H9 (cell line): ENCODE measurements at regions not wholly inside any gene's neighbourhood (a gene's known extent, or its start where the extent isn't known, plus 50 kb on each side); places are given as distances from the start of the nearest gene placed in this dataset.

ENCODE experiments used
- DNase-seq: peaks from one replicate; pipeline ENCODE4 v3.0.0-alpha.2; 2017
- H2AFZ ChIP-seq: one replicate; pipeline ENCODE4 v1.6.1; 2013; ENCODE audit warnings: mild to moderate bottlenecking, low read length, control low read depth, moderate library complexity
- H2AK5ac ChIP-seq: 2 replicates; pipeline ENCODE4 v1.6.1; 2013; ENCODE audit warnings: low read length, control low read depth, mixed read lengths; ENCODE audit not compliant: insufficient read length
- H2BK120ac ChIP-seq: one replicate; pipeline ENCODE4 v1.6.1; 2013; ENCODE audit warnings: low read depth, mild to moderate bottlenecking, low read length, control low read depth, inconsistent platforms; ENCODE audit not compliant: poor library complexity, severe bottlenecking
- H2BK12ac ChIP-seq: 2 replicates; pipeline ENCODE4 v1.6.1; 2013; ENCODE audit warnings: low read length, control low read depth, mixed read lengths, low read depth; ENCODE audit not compliant: insufficient read length
- H2BK15ac ChIP-seq: 2 replicates; pipeline ENCODE4 v1.6.1; 2013; ENCODE audit warnings: low read depth, low read length, control low read depth
- H2BK20ac ChIP-seq: one replicate; pipeline ENCODE4 v1.6.1; 2013; ENCODE audit warnings: low read depth, mild to moderate bottlenecking, low read length, control low read depth, inconsistent platforms; ENCODE audit not compliant: poor library complexity, severe bottlenecking
- H2BK5ac ChIP-seq: 2 replicates; pipeline ENCODE4 v1.6.1; 2013; ENCODE audit warnings: low read length, control low read depth, mixed read lengths; ENCODE audit not compliant: insufficient read length
- H3K14ac ChIP-seq: 2 replicates; pipeline ENCODE4 v1.6.1; 2013; ENCODE audit warnings: low read length, control low read depth; ENCODE audit not compliant: insufficient read depth
- H3K18ac ChIP-seq: 2 replicates; pipeline ENCODE4 v1.6.1; 2013; ENCODE audit warnings: low read depth, mild to moderate bottlenecking, mixed read lengths, low read length, control low read depth; ENCODE audit not compliant: insufficient read length
- H3K23ac ChIP-seq: 2 replicates; pipeline ENCODE4 v1.6.1; 2013; ENCODE audit warnings: low read length, control low read depth, mixed read lengths, low read depth; ENCODE audit not compliant: insufficient read length
- H3K23me2 ChIP-seq: 2 replicates; pipeline ENCODE4 v1.6.1; 2013; ENCODE audit warnings: low read depth, mild to moderate bottlenecking, mixed read lengths, low read length, control low read depth; ENCODE audit not compliant: insufficient read length, poor library complexity, severe bottlenecking
- H3K27ac ChIP-seq: 2 replicates; pipeline ENCODE4 v1.5.1; 2013; ENCODE audit warnings: low read length, control low read depth, mixed read lengths, low read depth; ENCODE audit not compliant: insufficient read length
- H3K27me3 ChIP-seq: 2 replicates; pipeline ENCODE4 v1.6.1; 2013; ENCODE audit warnings: low read length, control low read depth, inconsistent platforms; ENCODE audit not compliant: insufficient read depth
- H3K4ac ChIP-seq: 2 replicates; pipeline ENCODE4 v1.6.1; 2013; ENCODE audit warnings: low read depth, mild to moderate bottlenecking, control low read depth, inconsistent platforms, low read length, moderate library complexity
- H3K4me1 ChIP-seq: 2 replicates; pipeline ENCODE4 v1.6.1; 2013; ENCODE audit warnings: low read length, control low read depth, inconsistent platforms; ENCODE audit not compliant: insufficient read depth
- H3K4me2 ChIP-seq: 2 replicates; pipeline ENCODE4 v1.6.1; 2013; ENCODE audit warnings: low read length, control low read depth, mixed read lengths; ENCODE audit not compliant: insufficient read length, insufficient read depth
- H3K56ac ChIP-seq: 2 replicates; pipeline ENCODE4 v1.6.1; 2013; ENCODE audit warnings: low read depth, mild to moderate bottlenecking, mixed read lengths, low read length, control low read depth; ENCODE audit not compliant: insufficient read length
- H3K79me1 ChIP-seq: 2 replicates; pipeline ENCODE4 v1.6.1; 2013; ENCODE audit warnings: low read depth, mild to moderate bottlenecking, moderate library complexity, low read length, control low read depth, inconsistent platforms; ENCODE audit not compliant: insufficient read depth, poor library complexity, severe bottlenecking
- H3K79me2 ChIP-seq: 2 replicates; pipeline ENCODE4 v1.6.1; 2013; ENCODE audit warnings: low read length, control low read depth, inconsistent platforms; ENCODE audit not compliant: insufficient read depth
- H3K9ac ChIP-seq: 2 replicates; pipeline ENCODE4 v1.6.1; 2013; ENCODE audit warnings: low read length, control low read depth, mixed read lengths; ENCODE audit not compliant: insufficient read length; ENCODE audit errors: extremely low read depth
- H3K9me3 ChIP-seq: one replicate; pipeline ENCODE4 v1.6.1; 2013; ENCODE audit warnings: low read depth, low read length, inconsistent platforms; ENCODE audit not compliant: control insufficient read depth
- H3T11ph ChIP-seq: one replicate; pipeline ENCODE4 v1.6.1; 2013; ENCODE audit warnings: mild to moderate bottlenecking, low read length, control low read depth, inconsistent platforms
- H4K20me1 ChIP-seq: one replicate; pipeline ENCODE4 v1.6.1; 2013; ENCODE audit not compliant: control insufficient read depth, insufficient read length, insufficient read depth
- H4K5ac ChIP-seq: 2 replicates; pipeline ENCODE4 v1.6.1; 2013; ENCODE audit warnings: low read depth, mild to moderate bottlenecking, mixed read lengths, low read length, control low read depth; ENCODE audit not compliant: insufficient read length
- H4K8ac ChIP-seq: replicated peaks from 2 replicates; pipeline ENCODE4 v1.6.1; 2013; ENCODE audit warnings: low read length, control low read depth, mixed read lengths, low read depth; ENCODE audit not compliant: insufficient read length
- H4K91ac ChIP-seq: 2 replicates; pipeline ENCODE4 v1.6.1; 2013; ENCODE audit warnings: low read depth, mild to moderate bottlenecking, moderate library complexity, mixed read lengths, low read length, control low read depth; ENCODE audit not compliant: insufficient read length
- H3K27ac Mint-ChIP-seq, 3 experiments: 2 replicates in 2 of 3; 3 replicates in 1 of 3; pipeline ENCODE4 v1.8.0; 2020 to 2021; ENCODE audit warnings: mixed read lengths in 3 of 3, mild to moderate bottlenecking in 1 of 3, moderate library complexity in 1 of 3
- H3K27me3 Mint-ChIP-seq: 2 replicates; pipeline ENCODE4 v1.8.0; 2021; ENCODE audit warnings: low read depth, mild to moderate bottlenecking, moderate library complexity, mixed read lengths
- H3K36me3 Mint-ChIP-seq, 3 experiments: 2 replicates in 2 of 3; 3 replicates in 1 of 3; pipeline ENCODE4 v1.8.0; 2020 to 2021; ENCODE audit warnings: low read depth in 3 of 3, mixed read lengths in 3 of 3; ENCODE audit not compliant: insufficient read depth in 1 of 3
- H3K4me1 Mint-ChIP-seq, 2 experiments: 2 replicates each; pipeline ENCODE4 v1.8.0; 2020; ENCODE audit warnings: mixed read lengths in 2 of 2
- H3K4me3 Mint-ChIP-seq, 2 experiments: 2 replicates in 1 of 2; 3 replicates in 1 of 2; pipeline ENCODE4 v1.8.0; 2020 to 2021; ENCODE audit warnings: mild to moderate bottlenecking in 2 of 2, mixed read lengths in 2 of 2, moderate library complexity in 1 of 2
- H3K9me3 Mint-ChIP-seq, 2 experiments: 2 replicates in 1 of 2; 3 replicates in 1 of 2; pipeline ENCODE4 v1.8.0; 2020; ENCODE audit warnings: mild to moderate bottlenecking in 2 of 2, mixed read lengths in 2 of 2, moderate library complexity in 1 of 2
- WGBS: extraction: QIAGEN DNeasy Blood & Tissue Kit; methylation state at CpG from one replicate; pipeline ENCODE4 v1.1.7; 2013; ENCODE audit warnings: missing lambda C conversion rate, low lambda C conversion rate, mixed read lengths; ENCODE audit not compliant: insufficient read length; ENCODE audit errors: extremely low coverage; 5-methylcytosine and 5-hydroxymethylcytosine counted together
- TF ChIP-seq, protein P1 (sequence below): fragments of 200-600 bp; sonication (generic); conservative IDR thresholded peaks from 3 replicates; pipeline ENCODE4 v1.8.0; 2021; ENCODE audit warnings: antibody characterized with exemption, mild to moderate bottlenecking

DNA sequence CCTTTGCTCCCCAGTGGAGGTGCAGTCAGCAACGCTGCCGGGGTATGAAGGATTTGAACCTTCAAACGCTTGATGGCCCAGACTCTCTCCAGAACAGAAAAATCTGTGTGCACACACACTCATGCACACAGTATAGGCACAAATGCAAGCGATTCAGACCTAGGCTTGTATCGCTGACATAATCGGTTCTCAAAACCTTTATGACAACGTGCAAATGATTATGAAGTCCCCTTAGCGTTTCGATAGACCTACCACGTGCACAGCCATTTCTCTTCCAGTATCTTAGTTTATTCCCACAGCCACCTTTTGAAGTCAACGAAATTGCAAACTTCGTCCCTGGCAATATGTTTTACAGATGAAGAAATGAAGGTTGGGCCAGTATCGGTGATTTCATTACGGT is 138.9 kb upstream of the MYCN start:
- Histone ChIP-seq H4K20me1 (no peaks in the 10 kb centered on the region), H2AFZ (no peak overlapping the region), H3K4ac (no peak overlapping the region), H3K9me3 (no peaks in the 10 kb centered on the region), H4K91ac (no peak overlapping the region), H3K18ac (peak overlapping the region; percentile 15), H3K56ac (no peak overlapping the region), H3K4me2 (no peak overlapping the region), H3K79me1 (no peaks in the 10 kb centered on the region), H2AK5ac (no peak overlapping the region), H3K27me3 (no peaks in the 10 kb centered on the region), H4K5ac (no peak overlapping the region), H2BK5ac (no peak overlapping the region), H3K4me1 (no peaks in the 10 kb centered on the region), H2BK120ac (no peak overlapping the region), H3K79me2 (no peaks in the 10 kb centered on the region), H3K23ac (no peak overlapping the region), H3K14ac (no peak overlapping the region), H3K23me2 (no peaks in the 10 kb centered on the region), H3T11ph (no peak overlapping the region), H3K9ac (no peak overlapping the region), H2BK15ac (no peak overlapping the region), H4K8ac (no peak overlapping the region), H2BK12ac (no peak overlapping the region), H3K27ac (no peak overlapping the region), H2BK20ac (no peak overlapping the region)
- TF ChIP-seq, protein P1, sequence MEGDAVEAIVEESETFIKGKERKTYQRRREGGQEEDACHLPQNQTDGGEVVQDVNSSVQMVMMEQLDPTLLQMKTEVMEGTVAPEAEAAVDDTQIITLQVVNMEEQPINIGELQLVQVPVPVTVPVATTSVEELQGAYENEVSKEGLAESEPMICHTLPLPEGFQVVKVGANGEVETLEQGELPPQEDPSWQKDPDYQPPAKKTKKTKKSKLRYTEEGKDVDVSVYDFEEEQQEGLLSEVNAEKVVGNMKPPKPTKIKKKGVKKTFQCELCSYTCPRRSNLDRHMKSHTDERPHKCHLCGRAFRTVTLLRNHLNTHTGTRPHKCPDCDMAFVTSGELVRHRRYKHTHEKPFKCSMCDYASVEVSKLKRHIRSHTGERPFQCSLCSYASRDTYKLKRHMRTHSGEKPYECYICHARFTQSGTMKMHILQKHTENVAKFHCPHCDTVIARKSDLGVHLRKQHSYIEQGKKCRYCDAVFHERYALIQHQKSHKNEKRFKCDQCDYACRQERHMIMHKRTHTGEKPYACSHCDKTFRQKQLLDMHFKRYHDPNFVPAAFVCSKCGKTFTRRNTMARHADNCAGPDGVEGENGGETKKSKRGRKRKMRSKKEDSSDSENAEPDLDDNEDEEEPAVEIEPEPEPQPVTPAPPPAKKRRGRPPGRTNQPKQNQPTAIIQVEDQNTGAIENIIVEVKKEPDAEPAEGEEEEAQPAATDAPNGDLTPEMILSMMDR = no peak
- Mint-ChIP-seq H3K4me1 (peaks cover 15 to 16% of the 10 kb centered on the region in 2 experiments), H3K27me3 (peaks cover 6% of the 10 kb centered on the region), H3K36me3 (no peaks in the 10 kb centered on the region), H3K9me3 (no peaks in the 10 kb centered on the region), H3K4me3 (no peak overlapping the region), H3K27ac (no peak overlapping the region)
- no CpG with 5 or more reads among the region's 14 CpGs for WGBS
- DNase-seq = no peak
